Femur (tissue), 1 donor: ENCODE measurements at regions not wholly inside any gene's neighbourhood (a gene's known extent, or its start where the extent isn't known, plus 50 kb on each side); places are given as distances from the start of the nearest gene placed in this dataset.

Experiments used
- DNase-seq: peaks from one replicate; pipeline ENCODE4 v3.0.0-alpha.2; 2017

- DNase-seq, result no peak
These were observed 121.1 kb upstream of the ACP3 start for GRCh38 chr3:132196113-132196512.

DNA sequence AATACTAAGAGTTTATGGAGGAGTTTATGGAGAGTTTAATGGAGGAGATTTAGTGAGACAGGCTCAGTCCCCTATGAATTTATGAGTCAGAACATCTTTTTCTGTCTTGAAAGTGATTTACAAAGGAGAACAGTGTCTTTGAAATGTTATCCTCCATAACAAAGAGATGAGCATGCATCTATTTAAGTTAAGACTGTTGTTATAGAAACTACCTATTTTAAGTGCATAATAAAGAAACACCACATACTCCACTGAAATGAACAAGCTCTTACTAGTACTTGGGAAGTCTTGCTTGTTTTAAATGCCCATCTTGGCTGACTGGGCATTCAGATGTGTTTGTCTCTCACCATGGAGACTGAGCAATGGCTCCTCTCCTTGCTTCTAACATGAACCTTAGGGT lies 118.7 kb upstream of the ACP3 start:
- no peak for DNase-seq

DNA sequence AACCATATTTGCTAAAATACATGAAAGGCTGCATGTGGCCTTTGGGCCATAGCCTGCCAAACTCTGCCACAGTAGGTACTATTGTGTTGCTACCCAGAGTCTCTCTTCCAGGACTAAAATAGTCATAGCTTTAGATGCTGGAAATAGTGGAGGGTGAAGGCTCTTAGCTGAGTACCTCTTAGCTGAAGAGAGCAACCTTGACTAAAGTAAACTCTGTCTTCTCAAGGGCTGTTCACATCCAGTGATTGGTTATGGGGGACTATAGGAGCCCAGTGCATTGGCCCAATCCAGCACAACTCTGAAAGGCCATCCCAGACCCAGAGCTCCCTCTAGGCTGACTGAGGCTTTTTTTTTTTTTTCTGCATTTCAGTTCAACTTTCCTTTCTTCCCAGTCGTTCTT lies 117.8 kb upstream of the ACP3 start:
- no peak for DNase-seq

GRCh38 chr3:132202586-132202985 lies 114.6 kb upstream of the ACP3 start:
- no peak for DNase-seq

- DNase-seq, result no peak
These were observed 113.2 kb upstream of the ACP3 start for GRCh38 chr3:132203889-132204596.

GRCh38 chr3:132205609-132206008 lies 111.6 kb upstream of the ACP3 start:
- no peak for DNase-seq

DNA sequence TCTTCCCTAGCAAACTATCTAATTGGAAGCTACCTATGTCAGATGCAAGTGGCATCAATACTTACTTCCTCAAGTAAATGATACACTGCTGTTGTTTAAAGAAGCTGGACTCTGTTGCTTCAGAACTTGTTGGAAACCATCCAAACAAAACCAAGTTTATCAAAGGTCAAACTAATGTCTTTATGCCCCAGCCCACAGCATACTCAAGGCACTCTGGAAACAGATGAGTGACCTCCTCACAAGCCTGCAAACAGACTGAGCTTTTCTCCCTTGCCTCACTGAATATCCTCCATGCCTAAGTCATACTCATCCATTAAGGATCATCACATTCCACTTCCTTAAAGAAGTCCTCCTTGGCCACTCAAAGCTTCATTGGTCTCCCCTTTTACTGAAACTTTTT lies 107.4 kb upstream of the ACP3 start:
- DNase-seq, result no peak

GRCh38 chr3:132210476-132211346 lies 106.5 kb upstream of the ACP3 start:
- DNase-seq, result no peak

DNA sequence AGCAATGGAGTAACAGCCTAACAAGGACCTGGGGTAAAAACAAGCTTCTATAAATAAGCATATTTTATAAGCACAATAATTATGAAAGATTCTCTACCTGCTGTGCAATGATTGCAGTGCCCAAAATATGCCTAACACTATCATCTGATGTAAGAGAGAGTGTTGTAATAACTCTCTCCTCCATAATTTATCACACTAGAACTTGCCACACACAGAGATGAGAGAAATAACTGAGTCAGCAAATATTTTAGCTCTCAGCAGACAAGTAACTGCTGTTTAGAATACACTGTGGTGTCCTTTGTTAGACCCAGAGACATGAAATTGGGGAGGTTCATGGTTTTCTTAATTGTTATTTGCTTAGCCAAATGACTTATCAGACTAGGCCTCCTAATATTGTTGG lies 105.3 kb upstream of the ACP3 start:
- DNase-seq, result no peak

DNA sequence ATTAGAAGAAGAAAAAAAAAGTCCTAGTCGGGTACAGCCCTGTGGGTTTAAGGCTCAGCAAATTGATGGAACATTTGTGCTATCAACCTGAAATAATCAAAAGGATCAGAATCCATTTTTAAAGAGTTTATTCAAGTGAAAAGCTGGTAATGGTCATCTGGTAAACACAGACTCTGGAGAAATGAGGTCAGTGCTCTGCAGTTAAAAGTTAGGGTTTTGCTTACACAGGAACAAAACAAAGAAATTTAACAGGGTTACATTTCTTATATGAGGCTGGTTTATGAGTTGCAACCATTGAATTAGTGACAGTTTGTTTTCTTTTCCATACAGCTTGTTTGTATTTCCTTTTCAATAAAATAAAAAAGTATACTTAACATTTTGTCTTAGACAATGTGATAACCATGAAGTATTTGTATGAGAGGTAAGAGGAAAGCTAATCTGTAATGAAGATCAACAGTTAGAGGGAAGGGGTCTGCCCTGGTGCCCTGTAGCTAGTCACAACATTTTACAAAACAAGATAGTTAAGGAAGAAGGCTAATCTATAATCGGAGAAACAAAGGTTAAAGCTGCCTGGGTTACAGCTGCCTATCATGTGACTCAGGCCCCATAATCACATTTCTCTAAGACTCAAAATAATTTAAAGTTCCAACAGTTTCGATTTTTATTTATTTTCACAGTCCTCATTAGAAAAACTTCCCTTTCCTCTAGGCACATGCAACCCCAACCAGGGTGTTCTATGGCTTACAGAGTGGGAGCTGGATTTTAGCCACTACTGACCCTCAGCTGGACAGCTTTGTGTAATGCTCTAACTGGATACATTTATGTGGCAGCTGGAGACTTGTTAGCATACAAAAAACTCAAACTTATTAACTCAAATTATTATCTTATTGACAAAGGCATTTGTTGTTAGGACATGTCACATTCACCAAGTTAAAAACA lies 98.1 kb upstream of the ACP3 start:
- DNase-seq, result no peak

GRCh38 chr3:132220986-132221385 lies 96.2 kb upstream of the ACP3 start:
- no peak for DNase-seq

DNA sequence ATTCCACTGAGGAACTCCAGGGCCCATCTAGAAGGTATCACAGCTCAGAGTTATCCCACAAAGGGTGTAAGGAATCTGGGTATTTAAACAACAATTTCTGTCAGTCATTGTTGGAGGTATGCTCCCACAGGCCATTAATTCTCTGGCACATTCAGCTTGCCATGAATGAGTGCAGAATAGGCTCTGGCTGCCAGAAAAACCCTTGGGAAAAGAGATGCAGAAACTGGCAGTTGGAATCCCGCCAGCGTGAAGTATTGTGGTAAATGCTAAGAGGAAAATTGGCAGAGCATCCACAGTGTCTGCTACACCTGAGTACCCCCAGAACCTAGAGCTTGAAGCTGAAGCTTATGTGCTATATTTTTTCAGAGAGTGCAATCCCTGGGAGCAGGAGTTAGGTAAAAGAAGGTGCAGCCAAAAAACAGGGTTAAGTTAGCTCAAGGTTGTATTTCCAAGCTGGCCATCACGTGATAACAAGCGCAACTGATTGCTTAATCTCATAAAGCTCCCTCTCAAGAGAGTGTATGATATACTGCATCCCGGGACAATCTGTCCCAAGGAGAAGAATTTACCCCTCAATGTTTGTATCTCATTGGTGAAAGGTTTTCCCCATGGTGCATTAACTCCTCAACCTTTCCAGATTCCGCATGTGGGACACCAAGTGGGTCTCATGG lies 94.2 kb upstream of the ACP3 start:
- DNase-seq, result no peak

GRCh38 chr3:132225664-132226063 lies 91.5 kb upstream of the ACP3 start:
- no peak for DNase-seq

- DNase-seq, result no peak
These were observed 88.3 kb upstream of the ACP3 start for GRCh38 chr3:132228923-132229322.

GRCh38 chr3:132229641-132230040 lies 87.6 kb upstream of the ACP3 start:
- DNase-seq, result no peak

DNA sequence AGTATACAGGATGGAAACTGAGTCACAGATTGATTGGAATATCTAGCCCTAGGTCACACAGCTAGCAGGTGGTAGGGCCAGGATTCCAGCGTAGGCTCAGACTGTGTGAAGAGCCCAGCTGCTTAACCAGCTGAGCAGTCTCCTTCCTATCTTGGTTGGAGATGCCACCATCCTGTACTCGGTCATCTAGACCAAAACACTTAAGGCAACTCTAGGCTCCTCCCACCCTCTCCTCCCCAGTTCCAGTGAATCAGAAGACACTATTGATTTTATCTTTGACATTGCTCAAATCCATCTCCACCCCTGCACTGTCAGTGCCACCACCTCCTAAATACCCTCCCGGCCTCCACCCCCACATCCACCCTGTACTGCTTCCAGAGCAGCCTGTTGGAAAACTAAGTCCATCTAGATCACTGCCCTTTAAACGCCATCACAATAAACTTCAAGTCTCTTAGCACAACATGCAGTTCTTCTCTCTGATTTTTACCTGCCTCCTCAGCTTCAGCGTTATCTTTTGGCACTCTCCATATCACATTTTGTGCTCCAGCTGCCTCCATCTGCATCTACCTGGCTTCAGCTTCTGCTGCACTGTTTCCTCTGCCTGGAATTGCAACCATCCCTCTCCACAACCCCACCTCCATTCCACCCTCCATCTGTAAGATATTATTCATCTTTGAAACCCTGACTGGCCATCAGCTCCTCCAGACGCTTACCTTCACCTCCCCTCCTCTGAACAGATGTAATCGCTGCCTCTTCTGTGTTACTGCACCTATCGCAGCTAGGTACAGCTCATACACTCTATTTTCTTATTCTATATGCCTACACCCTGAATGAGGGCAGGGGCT lies 86.8 kb upstream of the ACP3 start:
- no peak for DNase-seq

- no peak for DNase-seq
These were observed 85.6 kb upstream of the ACP3 start for GRCh38 chr3:132231633-132232032.

- DNase-seq, result no peak
These were observed 84.9 kb upstream of the ACP3 start for GRCh38 chr3:132232231-132232792.

- DNase-seq, result no peak
These were observed 80.2 kb upstream of the ACP3 start for GRCh38 chr3:132236701-132237651.

DNA sequence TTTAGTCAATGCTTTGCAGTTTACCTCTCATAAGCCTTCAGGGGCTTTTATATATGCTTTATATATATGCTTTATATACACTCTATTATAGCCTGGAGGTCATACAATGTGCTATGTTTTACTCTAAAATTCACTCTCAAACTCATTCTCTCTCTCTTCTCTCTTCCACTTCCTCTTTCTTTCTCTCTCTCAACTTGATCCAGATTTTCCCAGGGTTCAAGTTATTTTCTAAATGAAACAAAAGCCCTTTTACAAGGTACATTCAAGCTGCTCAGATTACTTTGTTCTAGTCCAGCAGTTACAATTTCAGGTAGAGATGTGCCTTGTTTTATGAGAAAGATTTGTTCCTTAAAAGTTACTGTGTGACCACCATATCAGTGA lies 79.6 kb upstream of the ACP3 start:
- DNase-seq, result no peak
